Immature natural killer cell (primary cell): ENCODE measurements at regions not wholly inside any gene's neighbourhood (a gene's known extent, or its start where the extent isn't known, plus 50 kb on each side); places are given as distances from the start of the nearest gene placed in this dataset.

ENCODE experiments used
- DNase-seq, 3 donors: peaks; one replicate each; pipeline ENCODE4 v3.0.0; 2022; ENCODE audit warnings: mixed read lengths in 1 of 3
- H3K27ac Mint-ChIP-seq, 6 donors: one replicate each; pipeline ENCODE4 v1.8.0; 2020; ENCODE audit warnings: mixed read lengths in 6 of 6, mild to moderate bottlenecking in 5 of 6, inconsistent platforms in 4 of 6, moderate library complexity in 3 of 6
- H3K27me3 Mint-ChIP-seq, 3 donors: one replicate each; pipeline ENCODE4 v1.8.0; 2020 to 2021; ENCODE audit warnings: low read depth in 3 of 3, mild to moderate bottlenecking in 3 of 3, mixed read lengths in 3 of 3, moderate library complexity in 3 of 3, inconsistent platforms in 1 of 3
- H3K36me3 Mint-ChIP-seq, 3 donors: one replicate each; pipeline ENCODE4 v1.8.0; 2020; ENCODE audit warnings: mixed read lengths in 3 of 3, inconsistent platforms in 2 of 3, mild to moderate bottlenecking in 2 of 3
- H3K4me1 Mint-ChIP-seq, 2 donors: one replicate each; pipeline ENCODE4 v1.8.0; 2020; ENCODE audit warnings: inconsistent platforms in 2 of 2, mild to moderate bottlenecking in 2 of 2, mixed read lengths in 2 of 2, moderate library complexity in 1 of 2
- H3K4me3 Mint-ChIP-seq, 5 donors: one replicate each; pipeline ENCODE4 v1.8.0; 2020; ENCODE audit warnings: mild to moderate bottlenecking in 5 of 5, mixed read lengths in 5 of 5, inconsistent platforms in 3 of 5, moderate library complexity in 3 of 5
- H3K9me3 Mint-ChIP-seq, 6 donors: one replicate each; pipeline ENCODE4 v1.8.0; 2020; ENCODE audit warnings: mild to moderate bottlenecking in 6 of 6, mixed read lengths in 6 of 6, inconsistent platforms in 4 of 6, moderate library complexity in 3 of 6

- Mint-ChIP-seq H3K27ac (no peak overlapping the region), H3K9me3 (peaks cover 0 to 26% (median 3%) of the 10 kb centered on the region in 6 donors), H3K4me3 (no peak overlapping the region), H3K4me1 (no peaks in the 10 kb centered on the region), H3K36me3 (peaks cover 0 to 3% (median 0%) of the 10 kb centered on the region in 3 donors), H3K27me3 (peaks cover 0 to 4% (median 0%) of the 10 kb centered on the region in 3 donors)
- no peak for DNase-seq
Observed at GRCh38 chr18:38933910-38934510, 1368.4 kb upstream of the CELF4 start.

DNA sequence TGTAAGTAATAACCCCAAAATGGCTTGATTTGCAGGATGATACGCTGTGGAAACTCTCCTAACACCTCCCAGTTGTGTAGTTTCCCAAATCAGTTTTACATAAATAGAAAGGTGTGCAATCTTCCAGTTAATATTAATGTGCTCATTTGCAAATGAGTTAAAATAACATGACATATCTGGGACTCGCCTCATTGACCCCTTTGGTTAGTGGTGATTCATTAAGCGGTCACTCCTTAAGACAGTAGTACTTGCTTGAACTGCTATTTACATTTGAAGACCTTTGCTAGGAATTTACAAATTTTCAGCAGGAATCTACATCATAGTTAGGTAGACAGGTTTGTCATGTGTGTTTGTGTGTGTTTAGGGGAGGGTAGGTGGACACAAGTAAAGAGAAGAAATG, 1367.7 kb upstream of the CELF4 start:
- Mint-ChIP-seq H3K27ac (no peak overlapping the region), H3K4me1 (no peaks in the 10 kb centered on the region), H3K9me3 (peaks cover 0 to 26% (median 4%) of the 10 kb centered on the region in 6 donors), H3K27me3 (peaks cover 0 to 2% (median 0%) of the 10 kb centered on the region in 3 donors), H3K4me3 (no peak overlapping the region), H3K36me3 (peaks cover 0 to 3% (median 0%) of the 10 kb centered on the region in 3 donors)
- no peak for DNase-seq

GRCh38 chr18:38932752-38933151, 1367.2 kb upstream of the CELF4 start:
- H3K4me1 Mint-ChIP-seq = no peaks in the 10 kb centered on the region

GRCh38 chr18:38931754-38932050, 1366.1 kb upstream of the CELF4 start:
- Mint-ChIP-seq H3K27me3 (no peaks in the 10 kb centered on the region), H3K27ac (no peak overlapping the region), H3K36me3 (peaks cover 0 to 3% (median 0%) of the 10 kb centered on the region in 3 donors), H3K4me1 (no peaks in the 10 kb centered on the region), H3K4me3 (no peak overlapping the region), H3K9me3 (peaks cover 0 to 21% (median 2%) of the 10 kb centered on the region in 6 donors)
- no peak for DNase-seq

More at GRCh38 chr18:38932752-38933151, 1367.2 kb upstream of the CELF4 start:
- H3K4me3 Mint-ChIP-seq = no peak overlapping the region
- peaks cover 0 to 24% (median 4%) of the 10 kb centered on the region in 6 donors for H3K9me3 Mint-ChIP-seq
- H3K36me3 Mint-ChIP-seq = peaks cover 0 to 3% (median 0%) of the 10 kb centered on the region in 3 donors
- peaks cover 0 to 2% (median 0%) of the 10 kb centered on the region in 3 donors for H3K27me3 Mint-ChIP-seq
- no peak overlapping the region for H3K27ac Mint-ChIP-seq
- DNase-seq = no peak

- no peak overlapping the region for H3K4me3 Mint-ChIP-seq
- peaks cover 0 to 3% (median 0%) of the 10 kb centered on the region in 3 donors for H3K27me3 Mint-ChIP-seq
Observed at GRCh38 chr18:38930881-38931753, 1365.5 kb upstream of the CELF4 start.

GRCh38 chr18:38923540-38923939, 1357.9 kb upstream of the CELF4 start:
- Mint-ChIP-seq H3K36me3 (no peaks in the 10 kb centered on the region), H3K9me3 (peaks cover 0 to 8% (median 4%) of the 10 kb centered on the region in 6 donors), H3K27me3 (peaks cover 0 to 5% (median 0%) of the 10 kb centered on the region in 3 donors), H3K27ac (no peak overlapping the region), H3K4me1 (no peaks in the 10 kb centered on the region), H3K4me3 (no peak overlapping the region)
- DNase-seq = no peak

More at GRCh38 chr18:38930881-38931753, 1365.5 kb upstream of the CELF4 start:
- Mint-ChIP-seq H3K36me3 (peaks cover 0 to 3% (median 0%) of the 10 kb centered on the region in 3 donors), H3K4me1 (no peaks in the 10 kb centered on the region), H3K9me3 (peaks cover 0 to 21% (median 3%) of the 10 kb centered on the region in 6 donors), H3K27ac (no peak overlapping the region)
- no peak for DNase-seq

- Mint-ChIP-seq H3K27me3 (peaks cover 0 to 5% (median 0%) of the 10 kb centered on the region in 3 donors), H3K36me3 (no peaks in the 10 kb centered on the region), H3K4me1 (no peaks in the 10 kb centered on the region), H3K9me3 (peaks cover 0 to 7% (median 5%) of the 10 kb centered on the region in 6 donors), H3K27ac (no peak overlapping the region), H3K4me3 (no peak overlapping the region)
- DNase-seq = no peak
Observed at GRCh38 chr18:38923126-38923525, 1357.5 kb upstream of the CELF4 start.

GRCh38 chr18:38909972-38910371, 1344.4 kb upstream of the CELF4 start:
- no peak overlapping the region for H3K4me3 Mint-ChIP-seq
- peaks cover 0 to 5% (median 4%) of the 10 kb centered on the region in 6 donors for H3K9me3 Mint-ChIP-seq
- peaks cover 0 to 4% (median 0%) of the 10 kb centered on the region in 3 donors for H3K27me3 Mint-ChIP-seq
- DNase-seq = no peak
- H3K36me3 Mint-ChIP-seq = no peaks in the 10 kb centered on the region
- H3K27ac Mint-ChIP-seq = no peak overlapping the region
- no peaks in the 10 kb centered on the region for H3K4me1 Mint-ChIP-seq

- Mint-ChIP-seq H3K9me3 (peaks cover 1 to 9% (median 4%) of the 10 kb centered on the region in 6 donors), H3K27ac (no peak overlapping the region), H3K27me3 (peaks cover 1 to 6% (median 3%) of the 10 kb centered on the region in 3 donors), H3K4me1 (no peaks in the 10 kb centered on the region), H3K36me3 (no peaks in the 10 kb centered on the region), H3K4me3 (no peak overlapping the region)
- no peak for DNase-seq
Observed at GRCh38 chr18:38902796-38903195, 1337.2 kb upstream of the CELF4 start.

- Mint-ChIP-seq H3K27me3 (peaks cover 2 to 3% (median 2%) of the 10 kb centered on the region in 3 donors), H3K9me3 (peaks cover under 1 to 7% (median 5%) of the 10 kb centered on the region in 6 donors), H3K4me3 (no peak overlapping the region), H3K36me3 (no peaks in the 10 kb centered on the region), H3K27ac (no peak overlapping the region), H3K4me1 (no peaks in the 10 kb centered on the region)
- no peak for DNase-seq
Observed at GRCh38 chr18:38900445-38900844, 1334.8 kb upstream of the CELF4 start.

DNA sequence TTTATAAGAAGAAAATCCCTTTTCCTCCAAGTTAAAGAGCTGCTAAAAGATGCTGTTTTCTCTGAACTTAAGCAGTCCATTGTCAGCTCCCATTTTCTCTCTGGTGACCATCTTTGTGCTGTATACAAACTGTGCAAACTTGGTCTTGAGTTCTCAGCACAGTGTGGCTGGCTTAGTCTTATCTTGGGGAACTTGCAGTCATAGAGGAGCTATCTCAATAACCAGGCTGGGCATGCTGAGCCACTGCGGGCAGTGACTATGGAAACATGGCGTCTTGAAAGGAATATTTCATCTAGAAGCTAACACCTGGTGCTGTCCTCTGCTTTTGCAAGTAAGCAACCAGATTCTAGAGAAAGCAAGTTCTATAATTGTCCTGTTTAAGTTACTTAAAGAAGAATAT, 1334.4 kb upstream of the CELF4 start:
- DNase-seq = no peak
- H3K36me3 Mint-ChIP-seq = no peaks in the 10 kb centered on the region
- H3K9me3 Mint-ChIP-seq = peaks cover 3 to 7% (median 6%) of the 10 kb centered on the region in 6 donors
- H3K4me3 Mint-ChIP-seq = no peak overlapping the region
- H3K27me3 Mint-ChIP-seq = peaks cover 2 to 3% (median 2%) of the 10 kb centered on the region in 3 donors
- no peaks in the 10 kb centered on the region for H3K4me1 Mint-ChIP-seq
- no peak overlapping the region for H3K27ac Mint-ChIP-seq

DNA sequence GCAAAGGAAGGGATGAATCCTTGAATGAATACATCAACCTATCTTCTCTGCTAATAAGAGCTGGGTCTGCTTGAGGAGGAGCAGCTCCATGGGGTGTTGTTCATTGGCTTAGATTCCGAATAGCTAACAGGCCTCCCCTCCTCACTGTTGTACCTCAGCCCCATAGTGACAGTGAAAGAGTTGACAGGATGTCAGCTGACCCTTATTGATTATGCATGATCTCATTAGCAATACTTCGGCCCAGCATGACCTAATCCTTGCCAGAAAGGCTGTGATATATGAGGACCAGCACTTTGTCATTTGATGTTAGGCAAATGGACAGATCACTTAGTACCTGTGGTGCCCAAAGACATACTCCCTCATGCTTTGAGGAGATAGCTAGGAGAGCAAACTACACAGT, 1333.7 kb upstream of the CELF4 start:
- Mint-ChIP-seq H3K27me3 (peaks cover 2 to 3% (median 2%) of the 10 kb centered on the region in 3 donors), H3K4me3 (no peak overlapping the region), H3K27ac (no peak overlapping the region), H3K9me3 (peaks cover 3 to 11% (median 7%) of the 10 kb centered on the region in 6 donors), H3K4me1 (no peaks in the 10 kb centered on the region), H3K36me3 (no peaks in the 10 kb centered on the region)
- no peak for DNase-seq

DNA sequence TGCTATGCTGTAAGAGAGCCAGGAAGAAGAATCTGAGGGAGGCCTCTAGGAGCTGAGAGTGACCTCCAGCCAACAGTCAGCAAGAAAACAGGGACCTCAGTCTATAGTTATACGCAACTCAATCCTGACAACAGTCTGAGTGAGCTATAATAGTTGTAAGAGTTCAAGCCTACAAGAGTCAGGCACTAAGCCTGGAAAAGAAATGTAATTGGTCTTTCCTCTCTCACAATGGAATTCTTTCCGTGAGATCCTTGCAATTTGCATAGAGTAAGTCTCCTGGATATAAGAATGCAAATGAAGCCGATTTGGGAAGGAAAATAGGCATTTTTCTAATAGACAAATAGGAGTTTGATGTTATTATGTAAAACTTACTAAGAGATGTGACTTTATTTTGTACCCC, 1332.6 kb upstream of the CELF4 start:
- Mint-ChIP-seq H3K4me3 (no peak overlapping the region), H3K9me3 (peaks cover 0 to 15% (median 6%) of the 10 kb centered on the region in 6 donors), H3K4me1 (no peaks in the 10 kb centered on the region), H3K27me3 (peaks cover 2 to 4% (median 3%) of the 10 kb centered on the region in 3 donors), H3K36me3 (no peaks in the 10 kb centered on the region), H3K27ac (no peak overlapping the region)
- no peak for DNase-seq

DNA sequence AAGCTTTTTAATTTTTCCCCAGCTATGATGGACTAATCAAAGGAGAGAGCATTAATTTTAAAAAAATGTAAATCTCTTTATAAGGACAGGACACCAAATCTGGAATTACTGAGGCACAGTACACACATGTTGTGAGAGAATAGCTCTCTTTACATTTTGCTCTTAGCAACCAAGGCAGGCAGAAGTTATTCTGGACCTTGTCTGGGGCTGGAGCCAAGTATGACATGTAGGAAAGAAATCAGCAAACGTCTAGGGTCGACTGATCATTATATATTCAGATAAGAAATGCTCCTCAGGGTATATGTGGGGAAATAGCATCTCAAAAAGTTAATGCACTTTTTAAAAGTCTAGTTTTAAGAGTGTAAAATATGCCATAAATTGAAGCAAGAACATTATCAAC, 1330.0 kb upstream of the CELF4 start:
- no peaks in the 10 kb centered on the region for H3K4me1 Mint-ChIP-seq
- no peak overlapping the region for H3K27ac Mint-ChIP-seq
- no peak overlapping the region for H3K4me3 Mint-ChIP-seq
- H3K36me3 Mint-ChIP-seq = no peaks in the 10 kb centered on the region
- DNase-seq = no peak
- H3K9me3 Mint-ChIP-seq = peaks cover 0 to 15% (median 6%) of the 10 kb centered on the region in 6 donors
- H3K27me3 Mint-ChIP-seq = peaks cover 0 to 4% (median 0%) of the 10 kb centered on the region in 3 donors
